GM18858 (cell line): ENCODE measurements at regions not wholly inside any gene's neighbourhood (a gene's known extent, or its start where the extent isn't known, plus 50 kb on each side); places are given as distances from the start of the nearest gene placed in this dataset.

Source experiments
- ATAC-seq: cut with Tn5 transposase; IDR thresholded peaks from one replicate; pipeline ENCODE4 v1.9.1; 2021; ENCODE audit not compliant: unreplicated experiment

DNA sequence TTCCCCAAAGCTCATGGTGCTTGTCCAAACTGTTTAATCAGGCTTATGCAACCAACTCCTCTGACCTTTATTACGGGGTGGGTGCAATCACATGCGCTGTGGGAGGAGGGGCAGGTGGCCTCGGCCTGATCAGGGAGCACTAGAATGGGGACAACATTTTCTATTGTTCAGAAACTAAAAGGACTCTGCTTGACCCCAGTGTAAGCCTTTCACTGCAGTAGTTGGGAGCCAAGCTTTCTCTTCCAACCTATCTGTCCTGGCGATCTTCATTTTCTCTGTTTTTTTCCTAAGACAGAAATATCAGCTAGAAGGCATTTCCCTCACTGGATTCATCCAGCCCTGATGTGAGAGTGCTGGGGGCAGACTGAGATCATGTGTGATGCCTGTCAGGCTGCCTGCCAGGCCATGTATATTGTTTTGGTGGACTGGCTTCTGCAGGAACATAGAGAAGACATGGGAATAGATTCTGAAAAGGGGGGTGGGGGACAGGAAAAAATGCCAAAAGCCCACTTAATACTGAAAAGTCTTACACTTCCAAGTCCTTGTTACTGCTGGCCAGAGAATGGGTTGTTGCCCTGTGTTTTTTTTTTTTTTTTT lies 627.0 kb upstream of the TBL1XR1 start:
- no peak for ATAC-seq

GRCh38 chr3:177824841-177825240 lies 627.6 kb upstream of the TBL1XR1 start:
- no peak for ATAC-seq

DNA sequence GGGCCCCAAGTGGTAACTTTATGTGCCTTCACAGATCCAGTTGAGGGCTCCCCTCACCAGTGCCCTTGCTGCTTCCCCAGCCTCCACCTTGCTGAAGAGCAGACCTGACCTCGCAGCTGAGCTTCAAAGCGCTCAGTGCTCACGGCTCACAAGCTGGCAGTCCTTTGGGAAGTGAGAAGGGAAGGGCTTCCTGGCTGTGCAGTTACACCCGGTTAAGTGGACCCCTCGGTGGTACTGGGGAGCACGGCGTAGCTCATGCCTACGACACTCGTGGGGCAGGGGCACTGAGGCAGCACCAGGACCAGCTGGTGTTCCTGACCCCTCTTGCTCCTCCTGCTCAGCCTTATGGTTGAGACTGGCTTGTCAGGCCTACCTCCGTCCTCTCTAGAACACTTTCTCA lies 629.0 kb upstream of the TBL1XR1 start:
- no peak for ATAC-seq

DNA sequence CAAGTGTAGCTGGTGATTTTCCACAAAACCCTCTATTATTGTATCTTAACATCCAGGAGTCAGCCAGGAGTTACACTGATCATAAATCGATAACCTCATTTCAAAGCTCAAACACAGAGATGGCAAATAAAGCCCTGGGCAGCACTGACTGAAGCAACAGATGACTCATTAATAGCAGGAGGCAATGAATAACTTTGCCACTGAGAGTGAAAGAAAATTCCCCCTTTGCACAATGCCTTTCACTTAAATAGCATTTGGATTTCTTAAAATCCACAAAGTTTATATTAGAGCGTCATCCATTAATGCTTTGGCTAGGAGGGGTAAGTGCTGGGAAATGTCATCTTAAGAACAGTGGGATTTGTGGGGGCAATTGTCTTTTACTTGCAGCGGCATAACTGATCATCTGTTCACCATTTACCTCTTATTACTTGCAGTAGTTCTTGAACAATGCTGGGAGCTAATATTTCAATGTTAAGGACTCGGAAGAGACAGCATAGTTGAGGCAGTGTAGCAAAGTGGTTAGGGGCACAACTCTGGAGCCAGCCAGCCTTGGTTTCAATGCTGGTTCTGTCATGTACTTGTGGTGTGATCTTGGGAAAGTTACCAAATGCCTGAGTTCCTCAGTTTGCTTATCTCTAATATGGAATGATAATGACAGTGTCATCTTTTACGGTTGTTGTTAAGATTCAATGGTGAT lies 630.4 kb upstream of the TBL1XR1 start:
- ATAC-seq, result no peak

- no peak for ATAC-seq
These were observed 630.9 kb upstream of the TBL1XR1 start for GRCh38 chr3:177828208-177828565.

- no peak for ATAC-seq
These were observed 633.1 kb upstream of the TBL1XR1 start for GRCh38 chr3:177830411-177830849.

DNA sequence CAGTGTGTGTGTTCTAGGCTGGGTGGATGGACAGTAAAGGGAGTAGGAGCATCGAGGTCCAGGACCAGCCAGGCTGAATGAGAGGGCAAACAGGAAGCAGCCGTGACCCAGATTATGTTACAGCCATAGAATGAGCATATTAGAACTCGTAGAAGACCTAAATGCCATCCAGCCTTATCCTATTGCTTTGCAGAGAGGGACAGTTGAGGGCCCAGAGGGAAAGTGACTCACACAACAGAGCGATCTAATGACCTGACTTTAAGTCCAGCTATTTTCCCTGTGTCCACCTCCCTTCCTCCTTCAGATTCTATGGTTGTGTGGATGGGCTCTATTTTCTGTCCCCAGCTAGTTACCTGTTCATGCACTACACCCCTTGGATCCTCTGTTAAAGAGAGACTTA lies 634.1 kb upstream of the TBL1XR1 start:
- no peak for ATAC-seq

- no peak for ATAC-seq
These were observed 635.6 kb upstream of the TBL1XR1 start for GRCh38 chr3:177832880-177833279.

- no peak for ATAC-seq
These were observed 636.0 kb upstream of the TBL1XR1 start for GRCh38 chr3:177833332-177833731.

GRCh38 chr3:177835008-177835407 lies 637.7 kb upstream of the TBL1XR1 start:
- no peak for ATAC-seq

GRCh38 chr3:177835917-177836316 lies 638.6 kb upstream of the TBL1XR1 start:
- no peak for ATAC-seq

- no peak for ATAC-seq
These were observed 639.4 kb upstream of the TBL1XR1 start for GRCh38 chr3:177836671-177837070.

- no peak for ATAC-seq
These were observed 640.8 kb upstream of the TBL1XR1 start for GRCh38 chr3:177837951-177838655.

GRCh38 chr3:177838766-177839350 lies 641.6 kb upstream of the TBL1XR1 start:
- no peak for ATAC-seq

- no peak for ATAC-seq
These were observed 645.0 kb upstream of the TBL1XR1 start for GRCh38 chr3:177842302-177842701.

- no peak for ATAC-seq
These were observed 645.8 kb upstream of the TBL1XR1 start for GRCh38 chr3:177842743-177843734.

DNA sequence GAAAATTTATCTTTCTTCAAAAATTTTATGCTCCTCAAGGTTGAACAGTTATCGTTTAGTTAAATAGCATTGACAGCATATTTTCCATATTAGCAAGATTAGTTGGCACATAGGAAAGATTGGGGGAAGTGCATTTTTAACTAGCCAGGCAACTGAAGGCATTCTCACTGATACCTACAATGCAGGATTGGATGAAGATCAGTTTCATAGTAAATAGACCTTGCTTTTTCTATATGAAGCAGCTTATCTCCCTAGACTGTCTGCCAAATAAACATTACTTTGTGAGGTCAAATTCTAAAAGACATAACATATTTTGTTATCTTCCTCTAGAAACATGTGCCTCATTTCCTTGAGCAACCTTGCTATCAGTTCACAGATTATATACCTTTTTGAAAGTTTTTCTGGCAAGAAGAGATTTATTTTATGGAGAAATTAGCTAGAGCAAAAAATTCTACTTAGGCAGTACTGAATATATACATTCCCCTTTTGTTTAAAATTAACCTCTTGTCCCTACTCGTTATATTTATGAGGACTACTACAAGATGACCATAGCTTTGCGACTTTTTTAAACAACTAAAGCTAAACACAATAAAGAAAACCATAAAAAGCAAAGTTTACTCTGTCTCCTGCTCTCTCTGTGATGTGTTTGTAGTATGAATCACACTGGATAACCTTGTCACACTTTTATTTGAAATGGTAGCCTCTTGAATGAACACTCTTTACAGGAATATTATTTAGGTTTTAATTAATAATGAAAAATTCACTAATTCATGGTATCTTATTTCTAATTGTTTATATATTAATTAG lies 654.9 kb upstream of the TBL1XR1 start:
- ATAC-seq, result no peak

DNA sequence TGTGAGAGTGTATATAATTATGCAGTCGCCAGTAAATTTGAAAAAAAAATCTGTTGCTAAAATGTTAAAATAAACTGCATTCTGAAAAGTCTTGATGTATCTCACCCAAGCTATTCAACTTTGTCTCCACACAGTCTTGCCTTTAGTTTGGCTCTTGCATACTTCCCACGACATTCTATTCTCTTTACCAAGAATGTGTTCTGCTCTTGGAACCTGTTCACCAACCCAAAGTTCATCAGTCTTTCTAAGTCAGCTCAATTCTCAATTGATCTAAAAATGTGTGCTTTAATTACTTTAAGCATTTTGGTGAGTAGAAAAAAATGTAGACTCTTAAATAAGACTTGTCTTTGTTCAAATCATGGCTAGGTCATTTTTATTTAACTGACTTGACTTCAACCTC lies 657.7 kb upstream of the TBL1XR1 start:
- no peak for ATAC-seq

- ATAC-seq, result no peak
These were observed 662.9 kb upstream of the TBL1XR1 start for GRCh38 chr3:177860184-177860583.

DNA sequence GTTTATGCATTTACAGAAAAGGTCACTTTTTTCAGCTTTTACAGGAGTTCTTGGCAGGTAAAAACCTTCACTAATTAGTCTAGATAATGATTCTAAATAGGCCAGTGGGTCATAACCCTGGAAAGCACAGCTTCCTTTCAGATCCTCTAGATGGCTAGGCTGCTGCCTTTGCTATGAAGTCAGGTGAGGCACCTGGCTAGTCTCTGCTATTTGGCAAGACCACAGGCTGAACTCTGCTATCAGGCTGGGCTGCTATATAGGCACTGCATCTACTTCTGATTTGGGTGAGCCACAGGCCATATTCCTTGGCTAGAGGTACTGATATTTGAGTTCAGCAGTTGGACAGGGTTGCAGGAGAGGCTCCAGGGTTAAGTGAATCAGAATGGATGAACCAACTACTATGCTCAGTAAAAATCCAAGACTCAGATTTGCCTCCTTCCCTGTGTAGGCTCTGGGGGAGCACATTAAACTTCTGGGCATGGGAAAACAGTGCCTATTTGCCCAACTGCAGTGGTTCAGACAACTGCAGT lies 665.7 kb upstream of the TBL1XR1 start:
- no peak for ATAC-seq
